Natural killer cell (primary cell): ENCODE measurements at regions not wholly inside any gene's neighbourhood (a gene's known extent, or its start where the extent isn't known, plus 50 kb on each side); places are given as distances from the start of the nearest gene placed in this dataset.

Source experiments
- ATAC-seq, 3 donors: fragments of 150-1000 bp in 2 of 3; fragments of 200-7000 bp in 1 of 3; cut with Tn5 transposase; 1 replicate in 1 of 3; 2 replicates in 2 of 3; pipeline ENCODE4 v1.10.0; 2021; ENCODE audit warnings: mild to moderate bottlenecking in 2 of 3, moderate library complexity in 2 of 3
- DNase-seq, 2 donors: peaks; one replicate each; pipeline versions ENCODE4 v3.0.0 to v3.0.0-alpha.2; 2013 to 2021; ENCODE audit warnings: mixed read lengths in 1 of 2
- H3K27ac ChIP-seq: one replicate; pipeline ENCODE4 v1.5.1; 2013; ENCODE audit warnings: mild to moderate bottlenecking, low read length
- H3K27me3 ChIP-seq: one replicate; pipeline ENCODE4 v1.6.1; 2013; ENCODE audit warnings: low read length; ENCODE audit not compliant: control insufficient read depth, insufficient read depth
- H3K36me3 ChIP-seq: one replicate; pipeline ENCODE4 v1.6.1; 2013; ENCODE audit warnings: low read length; ENCODE audit not compliant: control insufficient read depth, insufficient read depth
- H3K4me1 ChIP-seq: one replicate; pipeline ENCODE4 v1.6.1; 2013; ENCODE audit warnings: low read length; ENCODE audit not compliant: control insufficient read depth, insufficient read depth
- H3K4me3 ChIP-seq: one replicate; pipeline ENCODE4 v1.5.1; 2013; ENCODE audit warnings: low read length
- H3K9me3 ChIP-seq: one replicate; pipeline ENCODE4 v1.6.1; 2013; ENCODE audit warnings: low read length; ENCODE audit not compliant: control insufficient read depth, insufficient read depth
- H3K27ac Mint-ChIP-seq, 2 donors: one replicate each; pipeline ENCODE4 v1.8.0; 2022; ENCODE audit warnings: mild to moderate bottlenecking in 2 of 2, mixed read lengths in 2 of 2, moderate library complexity in 1 of 2
- H3K27me3 Mint-ChIP-seq, 2 donors: one replicate each; pipeline ENCODE4 v1.8.0; 2022; ENCODE audit warnings: low read depth in 2 of 2, mixed read lengths in 2 of 2
- H3K36me3 Mint-ChIP-seq: one replicate; pipeline ENCODE4 v1.8.0; 2022; ENCODE audit warnings: mixed read lengths
- H3K4me1 Mint-ChIP-seq, 2 donors: one replicate each; pipeline ENCODE4 v1.8.0; 2022; ENCODE audit warnings: mixed read lengths in 2 of 2
- H3K4me3 Mint-ChIP-seq: one replicate; pipeline ENCODE4 v1.8.0; 2022; ENCODE audit warnings: mild to moderate bottlenecking, moderate library complexity, mixed read lengths
- H3K9me3 Mint-ChIP-seq, 2 donors: one replicate each; pipeline ENCODE4 v1.8.0; 2022; ENCODE audit warnings: mixed read lengths in 2 of 2
- CTCF ChIP-seq: fragments of 200-600 bp; IDR thresholded peaks from one replicate; pipeline ENCODE4 v1.8.0; 2022; ENCODE audit warnings: antibody characterized with exemption
- WGBS: methylation state at CpG from one replicate; pipeline ENCODE4 v1.1.7; 2013; ENCODE audit warnings: missing lambda C conversion rate; ENCODE audit not compliant: insufficient coverage; 5-methylcytosine and 5-hydroxymethylcytosine counted together
- intact Hi-C: fragments of 100-400 bp; cut with micrococcal nuclease; formaldehyde crosslinking; loops from one replicate; pipeline ENCODE4 v1.14.2; 2022

- Histone ChIP-seq H3K36me3 (no peaks in the 10 kb centered on the region), H3K27ac (no peak overlapping the region), H3K9me3 (no peaks in the 10 kb centered on the region), H3K27me3 (no peaks in the 10 kb centered on the region), H3K4me1 (no peaks in the 10 kb centered on the region), H3K4me3 (no peak overlapping the region)
- no peak for TF ChIP-seq CTCF
- WGBS, result 100% methylated on average over 1 of the region's 3 CpGs
- H3K4me3 Mint-ChIP-seq, result no peak overlapping the region
- H3K27me3 Mint-ChIP-seq, result no peaks in the 10 kb centered on the region
- intact Hi-C loops, result no loop called here
- DNase-seq (no peak), ATAC-seq (no peak)
- peaks cover 3 to 5% of the 10 kb centered on the region in 2 donors for H3K9me3 Mint-ChIP-seq
- H3K4me1 Mint-ChIP-seq, result no peaks in the 10 kb centered on the region
- H3K36me3 Mint-ChIP-seq, result no peaks in the 10 kb centered on the region
- H3K27ac Mint-ChIP-seq, result no peak overlapping the region
These were observed 117.9 kb downstream of the PDHA2 start for GRCh38 chr4:95957759-95958158.

- Mint-ChIP-seq H3K4me1 (no peaks in the 10 kb centered on the region), H3K27ac (no peak overlapping the region), H3K9me3 (peaks cover 2 to 3% of the 10 kb centered on the region in 2 donors), H3K27me3 (no peaks in the 10 kb centered on the region), H3K36me3 (no peaks in the 10 kb centered on the region), H3K4me3 (no peak overlapping the region)
- Histone ChIP-seq H3K27me3 (no peaks in the 10 kb centered on the region), H3K27ac (no peak overlapping the region), H3K36me3 (no peaks in the 10 kb centered on the region), H3K4me1 (no peaks in the 10 kb centered on the region), H3K9me3 (no peaks in the 10 kb centered on the region), H3K4me3 (no peak overlapping the region)
- DNase-seq, result no peak
- no peak for ATAC-seq
- intact Hi-C loops, result no loop called here
- no CpG with 5 or more reads among the region's 2 CpGs for WGBS
- no peak for TF ChIP-seq CTCF
These were observed 119.3 kb downstream of the PDHA2 start for GRCh38 chr4:95959182-95959581.

- H3K27me3 ChIP-seq, result no peaks in the 10 kb centered on the region
- H3K9me3 ChIP-seq, result no peaks in the 10 kb centered on the region
- H3K4me1 ChIP-seq, result no peaks in the 10 kb centered on the region
- peaks cover 2 to 3% of the 10 kb centered on the region in 2 donors for H3K9me3 Mint-ChIP-seq
- no peak for ATAC-seq
- no peak for TF ChIP-seq CTCF
- no peaks in the 10 kb centered on the region for H3K4me1 Mint-ChIP-seq
- no peak overlapping the region for H3K27ac ChIP-seq
- H3K36me3 Mint-ChIP-seq, result no peaks in the 10 kb centered on the region
- no peak overlapping the region for H3K27ac Mint-ChIP-seq
- no peaks in the 10 kb centered on the region for H3K27me3 Mint-ChIP-seq
- intact Hi-C loops, result no loop called here
- no peak for DNase-seq
- H3K4me3 ChIP-seq, result no peak overlapping the region
- H3K36me3 ChIP-seq, result no peaks in the 10 kb centered on the region
- H3K4me3 Mint-ChIP-seq, result no peak overlapping the region
- WGBS, result 78% methylated on average over 1 of the region's 2 CpGs
These were observed 119.7 kb downstream of the PDHA2 start for GRCh38 chr4:95959633-95960032.

- ATAC-seq, result no peak
- no peak for TF ChIP-seq CTCF
- Histone ChIP-seq H3K4me1 (no peaks in the 10 kb centered on the region), H3K4me3 (no peak overlapping the region), H3K36me3 (no peaks in the 10 kb centered on the region), H3K27me3 (no peaks in the 10 kb centered on the region), H3K27ac (no peak overlapping the region), H3K9me3 (no peaks in the 10 kb centered on the region)
- no peak for DNase-seq
- no peaks in the 10 kb centered on the region for H3K9me3 Mint-ChIP-seq
- H3K27ac Mint-ChIP-seq, result no peak overlapping the region
- H3K36me3 Mint-ChIP-seq, result no peaks in the 10 kb centered on the region
- 83% methylated on average over 3 of the region's 3 CpGs for WGBS
- intact Hi-C loops, result no loop called here
- H3K27me3 Mint-ChIP-seq, result no peaks in the 10 kb centered on the region
- no peaks in the 10 kb centered on the region for H3K4me1 Mint-ChIP-seq
- H3K4me3 Mint-ChIP-seq, result no peak overlapping the region
These were observed 123.6 kb downstream of the PDHA2 start for GRCh38 chr4:95963456-95963855.
